ENCODE measurements at regions not wholly inside any gene's neighbourhood (a gene's known extent, or its start where the extent isn't known, plus 50 kb on each side); places are given as distances from the start of the nearest gene placed in this dataset.

DNA sequence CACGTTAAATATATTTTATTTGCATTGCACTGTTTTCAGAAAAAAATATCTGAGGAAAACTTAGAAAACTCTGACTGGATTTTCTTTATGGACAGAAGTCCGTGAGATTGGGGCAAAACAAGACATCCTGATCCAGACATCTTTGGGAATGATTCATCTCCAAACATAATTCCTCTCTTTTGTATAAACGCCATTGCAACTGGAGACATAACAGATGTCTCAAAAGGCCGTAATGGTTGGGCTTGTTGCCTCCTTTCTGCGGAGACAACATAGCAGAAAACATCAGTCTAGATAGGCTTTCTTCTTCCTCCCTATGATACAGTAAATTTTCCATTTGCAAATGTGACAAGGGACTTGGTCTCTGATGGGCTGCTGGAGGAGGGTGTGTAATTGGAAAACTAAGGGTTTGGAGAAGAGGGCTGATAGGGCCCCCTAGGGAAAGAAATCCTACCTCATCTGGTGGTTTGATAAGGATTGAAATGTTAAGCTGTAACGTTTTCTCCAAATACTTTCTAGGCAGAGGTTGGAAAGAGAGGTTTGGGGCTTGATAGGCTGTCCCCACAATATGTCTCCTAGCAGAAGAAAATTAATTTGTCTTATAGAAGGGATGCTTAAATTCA lies 631.5 kb upstream of the ST8SIA4 start:
- Histone ChIP-seq H3K4me2 (ENCODE audit: low read depth, low read length) (no peak overlapping the region), H3K79me2 (ENCODE audit: insufficient read depth, low read length) (no peaks in the 10 kb centered on the region), H4K20me1 (ENCODE audit: insufficient read depth, low read length) (no peaks in the 10 kb centered on the region), H3K4me3 (replicated peaks in 1 of 3; ENCODE audit: insufficient read depth in 1 of 3, low read depth in 2 of 3, low read length in 3 of 3) (no peak overlapping the region), H3K9me3 (ENCODE audit: low read length) (peaks cover 5% of the 10 kb centered on the region), H3K27me3 (ENCODE audit: control insufficient read depth in 1 of 2, insufficient read depth in 2 of 2, low read length in 2 of 2) (no peaks in the 10 kb centered on the region), H2AFZ (ENCODE audit: low read length) (no peak overlapping the region), H3K36me3 (replicated peaks in 1 of 2; ENCODE audit: control insufficient read depth in 1 of 2, insufficient read depth in 2 of 2, low read length in 2 of 2) (no peaks in the 10 kb centered on the region), H3K27ac (ENCODE audit: extremely low read length, insufficient read depth, low read length) (no peak overlapping the region), H3K9ac (ENCODE audit: insufficient read depth, low read depth, low read length) (no peak overlapping the region), H3K4me1 (ENCODE audit: insufficient read depth, low read length) (no peaks in the 10 kb centered on the region)
- no TSS peak for BruUV-seq (replicated peaks)
- 2% methylated on average over 6 of the region's 6 CpGs for WGBS (ENCODE audit: low lambda C conversion rate)
- TF ChIP-seq ZNF496 (CRISPR knock-in tag; IDR thresholded peaks at IDR 0.05; ENCODE audit: insufficient replicate concordance) = no peak
- in situ Hi-C loops (cut with HindIII; ENCODE audit: extremely low pct_ligation_motif_present, low pct_unique_long_range_greater_than_20kb) (no loop called here), intact Hi-C loops (cut with micrococcal nuclease; ENCODE audit: unreplicated experiment) (no loop called here)
- no peak for FAIRE-seq
- DNase-seq (ENCODE audit: low spot score) = no peak
- CTCF ChIA-PET (ENCODE audit: low intra/inter-chr PET ratio, low total read pairs) = no interaction called here
- ATAC-seq = no peak
- POLR2A ChIA-PET = no interaction called here

DNA sequence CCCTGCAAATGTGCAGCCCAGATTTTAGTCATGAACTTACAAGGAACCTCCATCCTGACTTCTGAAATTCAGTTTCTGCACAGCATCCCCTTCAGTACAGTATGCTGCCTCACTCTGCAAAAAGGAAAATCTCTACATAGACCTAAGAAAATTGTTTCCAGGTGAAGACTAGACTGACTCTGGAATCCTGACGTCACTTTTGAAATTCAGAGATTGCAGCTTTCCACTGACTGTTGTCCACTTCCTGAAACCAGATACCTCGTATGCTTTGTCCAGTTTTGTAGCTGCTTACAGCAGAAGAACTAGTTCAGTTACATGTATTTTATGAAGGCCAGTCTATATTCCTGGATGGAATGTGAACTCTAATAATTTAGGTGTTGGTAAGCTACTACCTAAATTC lies 629.3 kb upstream of the ST8SIA4 start:
- no peaks in the 10 kb centered on the region for H3K4me1 ChIP-seq (ENCODE audit: insufficient read depth, low read length)
- no peak for DNase-seq (ENCODE audit: low spot score)
- no peaks in the 10 kb centered on the region for H4K20me1 ChIP-seq (ENCODE audit: insufficient read depth, low read length)
- no peaks in the 10 kb centered on the region for H3K36me3 ChIP-seq (replicated peaks in 1 of 2; ENCODE audit: control insufficient read depth in 1 of 2, insufficient read depth in 2 of 2, low read length in 2 of 2)
- H3K9ac ChIP-seq (ENCODE audit: insufficient read depth, low read depth, low read length) = no peak overlapping the region
- ATAC-seq = no peak
- TF ChIP-seq CREB1 (IDR thresholded peaks at IDR 0.05) = peak; percentile 82
- TF ChIP-seq CREB1 (CRISPR knock-in tag; IDR thresholded peaks at IDR 0.05) = no peak
- TF ChIP-seq ATF7 (IDR thresholded peaks at IDR 0.05) = 0 out of 2 replicates have a peak, but pooled peaks have one; percentile 44
- no peak for TF ChIP-seq ATF7 (CRISPR knock-in tag; IDR thresholded peaks at IDR 0.05)
- TF ChIP-seq ZNF724P (CRISPR knock-in tag; IDR thresholded peaks at IDR 0.05; ENCODE audit: borderline replicate concordance) = no peak
- ChIA-PET POLR2A (no interaction called here), CTCF (ENCODE audit: low intra/inter-chr PET ratio, low total read pairs) (no interaction called here)
- FAIRE-seq = no peak
- WGBS (ENCODE audit: low lambda C conversion rate) = 3% methylated on average over 2 of the region's 2 CpGs
- no peak overlapping the region for H3K4me2 ChIP-seq (ENCODE audit: low read depth, low read length)
- peaks cover 11% of the 10 kb centered on the region for H3K9me3 ChIP-seq (ENCODE audit: low read length)
- no peaks in the 10 kb centered on the region for H3K27me3 ChIP-seq (ENCODE audit: control insufficient read depth in 1 of 2, insufficient read depth in 2 of 2, low read length in 2 of 2)
- in situ Hi-C loops (cut with HindIII; ENCODE audit: extremely low pct_ligation_motif_present, low pct_unique_long_range_greater_than_20kb) = no loop called here
- intact Hi-C loops (cut with micrococcal nuclease; ENCODE audit: unreplicated experiment) = no loop called here
- H3K4me3 ChIP-seq (replicated peaks in 1 of 3; ENCODE audit: insufficient read depth in 1 of 3, low read depth in 2 of 3, low read length in 3 of 3) = no peak overlapping the region
- no TSS peak for BruUV-seq (replicated peaks)
- H3K79me2 ChIP-seq (ENCODE audit: insufficient read depth, low read length) = no peaks in the 10 kb centered on the region
- H2AFZ ChIP-seq (ENCODE audit: low read length) = no peak overlapping the region
- no peak overlapping the region for H3K27ac ChIP-seq (ENCODE audit: extremely low read length, insufficient read depth, low read length)
